ENCODE measurements at regions not wholly inside any gene's neighbourhood (a gene's known extent, or its start where the extent isn't known, plus 50 kb on each side); places are given as distances from the start of the nearest gene placed in this dataset.

GRCh38 chr5:19301271-19301670, 686.7 kb downstream of the CDH18 start:
- no peak for ATAC-seq

GRCh38 chr5:19314840-19315239, 673.2 kb downstream of the CDH18 start:
- TF ChIP-seq, protein P1, sequence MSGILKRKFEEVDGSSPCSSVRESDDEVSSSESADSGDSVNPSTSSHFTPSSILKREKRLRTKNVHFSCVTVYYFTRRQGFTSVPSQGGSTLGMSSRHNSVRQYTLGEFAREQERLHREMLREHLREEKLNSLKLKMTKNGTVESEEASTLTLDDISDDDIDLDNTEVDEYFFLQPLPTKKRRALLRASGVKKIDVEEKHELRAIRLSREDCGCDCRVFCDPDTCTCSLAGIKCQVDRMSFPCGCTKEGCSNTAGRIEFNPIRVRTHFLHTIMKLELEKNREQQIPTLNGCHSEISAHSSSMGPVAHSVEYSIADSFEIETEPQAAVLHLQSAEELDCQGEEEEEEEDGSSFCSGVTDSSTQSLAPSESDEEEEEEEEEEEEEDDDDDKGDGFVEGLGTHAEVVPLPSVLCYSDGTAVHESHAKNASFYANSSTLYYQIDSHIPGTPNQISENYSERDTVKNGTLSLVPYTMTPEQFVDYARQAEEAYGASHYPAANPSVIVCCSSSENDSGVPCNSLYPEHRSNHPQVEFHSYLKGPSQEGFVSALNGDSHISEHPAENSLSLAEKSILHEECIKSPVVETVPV (CRISPR knock-in tag; IDR thresholded peaks at IDR 0.05) = no peak
- TF ChIP-seq TOX (CRISPR knock-in tag; IDR thresholded peaks at IDR 0.05; ENCODE audit: borderline replicate concordance) (no peak), CREB5 (CRISPR knock-in tag; IDR thresholded peaks at IDR 0.05; ENCODE audit: low read depth) (no peak)
- ATAC-seq = peak; percentile 57; the same call in 2 of the 3 replicates

More at GRCh38 chr5:19301271-19301670, 686.7 kb downstream of the CDH18 start:
- no peak for TF ChIP-seq OSR1 (CRISPR knock-in tag; IDR thresholded peaks at IDR 0.05)
- TF ChIP-seq TCF4 (CRISPR knock-in tag; IDR thresholded peaks at IDR 0.05; ENCODE audit: borderline replicate concordance) = no peak
- no peak for TF ChIP-seq PPARA (CRISPR knock-in tag; IDR thresholded peaks at IDR 0.05; ENCODE audit: borderline replicate concordance)
- TF ChIP-seq, protein P2, sequence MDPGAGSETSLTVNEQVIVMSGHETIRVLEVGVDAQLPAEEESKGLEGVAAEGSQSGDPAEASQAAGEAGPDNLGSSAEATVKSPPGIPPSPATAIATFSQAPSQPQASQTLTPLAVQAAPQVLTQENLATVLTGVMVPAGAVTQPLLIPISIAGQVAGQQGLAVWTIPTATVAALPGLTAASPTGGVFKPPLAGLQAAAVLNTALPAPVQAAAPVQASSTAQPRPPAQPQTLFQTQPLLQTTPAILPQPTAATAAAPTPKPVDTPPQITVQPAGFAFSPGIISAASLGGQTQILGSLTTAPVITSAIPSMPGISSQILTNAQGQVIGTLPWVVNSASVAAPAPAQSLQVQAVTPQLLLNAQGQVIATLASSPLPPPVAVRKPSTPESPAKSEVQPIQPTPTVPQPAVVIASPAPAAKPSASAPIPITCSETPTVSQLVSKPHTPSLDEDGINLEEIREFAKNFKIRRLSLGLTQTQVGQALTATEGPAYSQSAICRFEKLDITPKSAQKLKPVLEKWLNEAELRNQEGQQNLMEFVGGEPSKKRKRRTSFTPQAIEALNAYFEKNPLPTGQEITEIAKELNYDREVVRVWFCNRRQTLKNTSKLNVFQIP (CRISPR knock-in tag; IDR thresholded peaks at IDR 0.05; ENCODE audit: borderline replicate concordance, low read depth) = no peak
- TF ChIP-seq, protein P1 (CRISPR knock-in tag; IDR thresholded peaks at IDR 0.05) = no peak
- no peak for TF ChIP-seq ARNTL (CRISPR knock-in tag; IDR thresholded peaks at IDR 0.05; ENCODE audit: borderline replicate concordance, low read depth)
- no peak for TF ChIP-seq ZNF70 (CRISPR knock-in tag; IDR thresholded peaks at IDR 0.05)
- no peak for TF ChIP-seq GLIS3 (CRISPR knock-in tag; IDR thresholded peaks at IDR 0.05)
- TF ChIP-seq, protein P3, sequence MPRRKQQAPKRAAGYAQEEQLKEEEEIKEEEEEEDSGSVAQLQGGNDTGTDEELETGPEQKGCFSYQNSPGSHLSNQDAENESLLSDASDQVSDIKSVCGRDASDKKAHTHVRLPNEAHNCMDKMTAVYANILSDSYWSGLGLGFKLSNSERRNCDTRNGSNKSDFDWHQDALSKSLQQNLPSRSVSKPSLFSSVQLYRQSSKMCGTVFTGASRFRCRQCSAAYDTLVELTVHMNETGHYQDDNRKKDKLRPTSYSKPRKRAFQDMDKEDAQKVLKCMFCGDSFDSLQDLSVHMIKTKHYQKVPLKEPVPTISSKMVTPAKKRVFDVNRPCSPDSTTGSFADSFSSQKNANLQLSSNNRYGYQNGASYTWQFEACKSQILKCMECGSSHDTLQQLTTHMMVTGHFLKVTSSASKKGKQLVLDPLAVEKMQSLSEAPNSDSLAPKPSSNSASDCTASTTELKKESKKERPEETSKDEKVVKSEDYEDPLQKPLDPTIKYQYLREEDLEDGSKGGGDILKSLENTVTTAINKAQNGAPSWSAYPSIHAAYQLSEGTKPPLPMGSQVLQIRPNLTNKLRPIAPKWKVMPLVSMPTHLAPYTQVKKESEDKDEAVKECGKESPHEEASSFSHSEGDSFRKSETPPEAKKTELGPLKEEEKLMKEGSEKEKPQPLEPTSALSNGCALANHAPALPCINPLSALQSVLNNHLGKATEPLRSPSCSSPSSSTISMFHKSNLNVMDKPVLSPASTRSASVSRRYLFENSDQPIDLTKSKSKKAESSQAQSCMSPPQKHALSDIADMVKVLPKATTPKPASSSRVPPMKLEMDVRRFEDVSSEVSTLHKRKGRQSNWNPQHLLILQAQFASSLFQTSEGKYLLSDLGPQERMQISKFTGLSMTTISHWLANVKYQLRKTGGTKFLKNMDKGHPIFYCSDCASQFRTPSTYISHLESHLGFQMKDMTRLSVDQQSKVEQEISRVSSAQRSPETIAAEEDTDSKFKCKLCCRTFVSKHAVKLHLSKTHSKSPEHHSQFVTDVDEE (CRISPR knock-in tag; IDR thresholded peaks at IDR 0.05) = no peak
- TF ChIP-seq ZFP3 (CRISPR knock-in tag; IDR thresholded peaks at IDR 0.05) = no peak
- TF ChIP-seq BACH2 (CRISPR knock-in tag; IDR thresholded peaks at IDR 0.05; ENCODE audit: borderline replicate concordance) = no peak
- no peak for TF ChIP-seq TOX (CRISPR knock-in tag; IDR thresholded peaks at IDR 0.05; ENCODE audit: borderline replicate concordance)
- no peak for TF ChIP-seq PATZ1 (CRISPR knock-in tag; IDR thresholded peaks at IDR 0.05; ENCODE audit: borderline replicate concordance)
- no peak for TF ChIP-seq ZNF565 (CRISPR knock-in tag; conservative IDR thresholded peaks at IDR 0.05; ENCODE audit: low read depth)
- no peak for TF ChIP-seq ESRRG (CRISPR knock-in tag; IDR thresholded peaks at IDR 0.05)
- TF ChIP-seq ISL1 (CRISPR knock-in tag; IDR thresholded peaks at IDR 0.05) = no peak
- TF ChIP-seq CREB5 (CRISPR knock-in tag; IDR thresholded peaks at IDR 0.05; ENCODE audit: low read depth) = no peak
